ENCODE measurements at regions not wholly inside any gene's neighbourhood (a gene's known extent, or its start where the extent isn't known, plus 50 kb on each side); places are given as distances from the start of the nearest gene placed in this dataset.

DNA sequence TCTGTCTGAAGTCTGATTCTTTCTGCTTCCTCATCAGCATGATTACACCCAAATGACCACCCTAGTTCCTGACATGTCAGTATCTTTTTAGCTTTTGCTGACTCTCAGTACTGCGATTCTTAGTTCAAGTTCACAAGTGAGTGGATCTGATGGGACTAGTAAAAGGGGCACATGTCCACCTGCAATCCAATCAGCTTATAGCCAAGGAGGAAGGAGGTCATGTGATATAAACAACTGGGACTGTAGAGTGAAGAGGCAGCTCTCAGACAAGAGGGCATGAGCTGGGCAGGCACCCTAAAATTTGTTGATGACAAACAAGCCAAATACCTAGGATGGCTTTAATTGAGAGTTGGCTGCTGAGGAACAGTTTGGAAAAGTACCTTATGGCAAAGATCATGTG, 68.1 kb upstream of the OTOGL start:
- Histone ChIP-seq H2AFZ (ENCODE audit: low read length) (no peak overlapping the region), H3K56ac (replicated peaks; ENCODE audit: insufficient read length, low read depth, low read length) (no peak overlapping the region), H2BK5ac (ENCODE audit: low read depth, low read length) (no peak overlapping the region), H4K20me1 (replicated peaks in 1 of 2; ENCODE audit: control insufficient read depth in 1 of 2, insufficient read depth in 2 of 2, low read length in 2 of 2) (no peaks in the 10 kb centered on the region), H3K27me3 (replicated peaks in 1 of 4; ENCODE audit: control insufficient read depth in 3 of 4, extremely low read depth in 1 of 4, insufficient read depth in 3 of 4, low read length in 3 of 4) (peaks cover 0 to 9% (median 0%) of the 10 kb centered on the region in 4 experiments; a peak in 2 of 7 replicates), H4K5ac (ENCODE audit: insufficient read length, low read depth, low read length) (no peak overlapping the region), H2BK15ac (ENCODE audit: low read length) (no peak overlapping the region), H3K14ac (ENCODE audit: insufficient read length) (no peak overlapping the region), H3K4ac (replicated peaks; ENCODE audit: insufficient read length, low read depth, low read length) (no peak overlapping the region), H2AK5ac (ENCODE audit: low read depth, low read length) (no peak overlapping the region), H3K23ac (ENCODE audit: insufficient read length) (no peak overlapping the region), H3K27ac (ENCODE audit: low read depth, low read length) (no peak overlapping the region), H3K9ac (replicated peaks in 1 of 4; ENCODE audit: extremely low read depth in 1 of 4, low read depth in 3 of 4, low read length in 3 of 4) (no peak overlapping the region), H3K79me1 (ENCODE audit: low read depth, low read length) (no peaks in the 10 kb centered on the region), H3K4me2 (ENCODE audit: insufficient read depth in 1 of 2, low read depth in 2 of 2, low read length in 2 of 2) (no peak overlapping the region), H4K8ac (ENCODE audit: extremely low read depth, insufficient read depth, low read length) (no peak overlapping the region), H3K36me3 (ENCODE audit: control insufficient read depth in 2 of 4, insufficient read depth in 4 of 4, low read length in 3 of 4) (no peaks in the 10 kb centered on the region), H3K4me1 (replicated peaks in 1 of 4; ENCODE audit: control insufficient read depth in 3 of 4, insufficient read depth in 4 of 4, low read length in 3 of 4) (peaks cover 0 to 6% (median 2%) of the 10 kb centered on the region in 4 experiments; a peak in 3 of 7 replicates), H2BK12ac (ENCODE audit: low read depth, low read length) (no peak overlapping the region), H3K9me3 (ENCODE audit: insufficient read depth in 2 of 2, low read depth in 1 of 2, low read length in 1 of 2) (peaks cover 0 to 9% of the 10 kb centered on the region in 2 experiments; a peak in 1 of 4 replicates), H2BK120ac (replicated peaks; ENCODE audit: low read depth, low read length) (no peak overlapping the region), H2BK20ac (ENCODE audit: low read length) (no peak overlapping the region), H3K79me2 (ENCODE audit: control insufficient read depth in 1 of 2, insufficient read depth in 2 of 2, low read length in 2 of 2) (no peaks in the 10 kb centered on the region), H3K4me3 (ENCODE audit: extremely low read depth in 1 of 4, insufficient read depth in 2 of 4, low read depth in 3 of 4, low read length in 4 of 4) (no peak overlapping the region), H4K91ac (replicated peaks; ENCODE audit: insufficient read length, low read length) (no peak overlapping the region), H3K18ac (ENCODE audit: extremely low read depth, low read length) (no peak overlapping the region), H3K23me2 (ENCODE audit: low read depth, low read length) (no peaks in the 10 kb centered on the region; the same call in 1 of the 2 replicates)
- FAIRE-seq (no peak), DNase-seq (ENCODE audit: low read depth in 1 of 2, low spot score in 2 of 2) (no peak)
- 75% methylated on average over 1 of the region's 1 CpG; no CpG with 5 or more reads in 1 of the 2 experiments for WGBS, 2 experiments (ENCODE audit: extremely low coverage in 1 of 2, insufficient coverage in 1 of 2, insufficient read length in 1 of 2, insufficient replicate concordance in 2 of 2, low coverage in 1 of 2, low lambda C conversion rate in 2 of 2, missing lambda C conversion rate in 1 of 2)
- ChIA-PET CTCF (ENCODE audit: partially characterized antibody) (interaction anchor here (0.6 to 1.5 kb wide), 2 partner anchors 522 to 524 kb away, joined by 3 to 4 read pairs; no protein-coding TSS in a partner anchor), POLR2A (ENCODE audit: partially characterized antibody) (no interaction called here)
- TF ChIP-seq JUN (IDR thresholded peaks at IDR 0.05; ENCODE audit: low read depth, low read length), result no peak
- TF ChIP-seq JUND (IDR thresholded peaks at IDR 0.05; ENCODE audit: low read length), result no peak
- TF ChIP-seq PHF8 (conservative IDR thresholded peaks at IDR 0.05; ENCODE audit: low read depth, low read length), result no peak
- no peak for TF ChIP-seq YY1 (IDR thresholded peaks at IDR 0.05; ENCODE audit: low read depth, low read length)
- TF ChIP-seq SP1 (IDR thresholded peaks at IDR 0.05; ENCODE audit: low read depth, low read length), result no peak
- no peak for TF ChIP-seq BRCA1 (IDR thresholded peaks at IDR 0.05; ENCODE audit: low read depth, low read length)
- no peak for TF ChIP-seq POLR2AphosphoS5 (IDR thresholded peaks at IDR 0.05; ENCODE audit: low read depth, low read length)
- no peak for TF ChIP-seq CBX8 (IDR thresholded peaks at IDR 0.05; ENCODE audit: borderline replicate concordance, low read depth, low read length)
- TF ChIP-seq CHD1 (IDR thresholded peaks at IDR 0.05; ENCODE audit: low read depth, low read length), result no peak
- no peak for TF ChIP-seq SRF (IDR thresholded peaks at IDR 0.05; ENCODE audit: low read depth, low read length)
- no peak for TF ChIP-seq RNF2 (IDR thresholded peaks at IDR 0.05; ENCODE audit: borderline replicate concordance, low read depth, low read length, missing control alignments, poor library complexity, severe bottlenecking)
- TF ChIP-seq SUZ12 (IDR thresholded peaks at IDR 0.05; ENCODE audit: low read length), result no peak
- TF ChIP-seq RAD21 (IDR thresholded peaks at IDR 0.05 in 1 of 2, conservative IDR thresholded peaks at IDR 0.05 in 1 of 2; ENCODE audit: low read depth in 2 of 2, low read length in 2 of 2), result no peak
- no peak for TF ChIP-seq TCF12 (IDR thresholded peaks at IDR 0.05; ENCODE audit: low read depth, low read length)
- no peak for TF ChIP-seq NANOG (IDR thresholded peaks at IDR 0.05; ENCODE audit: insufficient read depth, low read depth, low read length, poor library complexity, severe bottlenecking)
